ENCODE measurements at regions not wholly inside any gene's neighbourhood (a gene's known extent, or its start where the extent isn't known, plus 50 kb on each side); places are given as distances from the start of the nearest gene placed in this dataset.

DNA sequence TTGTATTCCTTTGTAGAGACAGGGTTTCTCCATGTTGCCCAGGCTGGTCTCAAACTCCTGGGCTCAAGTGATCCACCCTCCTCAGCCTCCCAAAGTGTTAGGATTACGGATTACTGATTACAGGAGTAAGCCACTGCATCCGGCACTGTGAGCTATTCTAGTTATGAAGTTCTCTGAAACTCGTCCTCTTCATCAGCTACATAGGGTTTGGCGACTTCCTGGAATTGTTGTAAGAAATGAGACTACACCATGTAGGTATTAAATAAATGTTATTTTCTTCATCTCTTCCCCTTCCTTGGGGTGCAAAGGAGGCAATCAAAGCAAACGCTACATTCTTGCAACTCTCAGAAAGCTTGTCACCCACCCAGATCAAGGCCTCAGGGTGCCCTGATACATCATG lies 131.2 kb upstream of the TIAM1 start:
- Histone ChIP-seq H2AFZ (ENCODE audit: low read length) (no peak overlapping the region), H3K79me2 (ENCODE audit: control insufficient read depth in 1 of 2, insufficient read depth in 2 of 2, low read length in 2 of 2) (peaks cover 0 to 13% of the 10 kb centered on the region in 2 experiments; a peak in 2 of 4 replicates), H3K4me1 (replicated peaks in 1 of 4; ENCODE audit: control insufficient read depth in 3 of 4, insufficient read depth in 4 of 4, low read length in 3 of 4) (peaks cover 3 to 10% (median 5%) of the 10 kb centered on the region in 4 experiments), H2BK20ac (ENCODE audit: low read length) (no peak overlapping the region), H2BK5ac (ENCODE audit: low read depth, low read length) (no peak overlapping the region), H3K4me2 (ENCODE audit: insufficient read depth in 1 of 2, low read depth in 2 of 2, low read length in 2 of 2) (no peak overlapping the region), H3K18ac (ENCODE audit: extremely low read depth, low read length) (no peak overlapping the region), H3K56ac (replicated peaks; ENCODE audit: insufficient read length, low read depth, low read length) (no peak overlapping the region), H4K8ac (ENCODE audit: extremely low read depth, insufficient read depth, low read length) (no peak overlapping the region), H2BK15ac (ENCODE audit: low read length) (no peak overlapping the region), H4K5ac (ENCODE audit: insufficient read length, low read depth, low read length) (no peak overlapping the region), H2BK120ac (replicated peaks; ENCODE audit: low read depth, low read length) (no peak overlapping the region), H3K14ac (ENCODE audit: insufficient read length) (no peak overlapping the region), H3K79me1 (ENCODE audit: low read depth, low read length) (0 out of 2 replicates have a peak, but pooled peaks cover 2% of the 10 kb centered on the region), H4K91ac (replicated peaks; ENCODE audit: insufficient read length, low read length) (no peak overlapping the region), H3K36me3 (ENCODE audit: control insufficient read depth in 2 of 4, insufficient read depth in 4 of 4, low read length in 3 of 4) (no peaks in the 10 kb centered on the region), H2BK12ac (ENCODE audit: low read depth, low read length) (no peak overlapping the region), H3K4ac (replicated peaks; ENCODE audit: insufficient read length, low read depth, low read length) (no peak overlapping the region), H3K9ac (replicated peaks in 1 of 4; ENCODE audit: extremely low read depth in 1 of 4, low read depth in 3 of 4, low read length in 3 of 4) (no peak overlapping the region), H3K23ac (ENCODE audit: insufficient read length) (no peak overlapping the region), H3K27me3 (replicated peaks in 1 of 4; ENCODE audit: control insufficient read depth in 3 of 4, extremely low read depth in 1 of 4, insufficient read depth in 3 of 4, low read length in 3 of 4) (no peaks in the 10 kb centered on the region), H4K20me1 (replicated peaks in 1 of 2; ENCODE audit: control insufficient read depth in 1 of 2, insufficient read depth in 2 of 2, low read length in 2 of 2) (peaks cover 0 to 4% of the 10 kb centered on the region in 2 experiments), H3K9me3 (ENCODE audit: insufficient read depth in 2 of 2, low read depth in 1 of 2, low read length in 1 of 2) (0 out of 4 replicates have a peak, but pooled peaks cover 0 to 3% of the 10 kb centered on the region in 2 experiments), H3K4me3 (ENCODE audit: extremely low read depth in 1 of 4, insufficient read depth in 2 of 4, low read depth in 3 of 4, low read length in 4 of 4) (no peak overlapping the region), H3K27ac (ENCODE audit: low read depth, low read length) (no peak overlapping the region), H3K23me2 (ENCODE audit: low read depth, low read length) (no peaks in the 10 kb centered on the region; the same call in 1 of the 2 replicates), H2AK5ac (ENCODE audit: low read depth, low read length) (no peak overlapping the region)
- CTCF ChIA-PET (ENCODE audit: partially characterized antibody): interaction anchor here (1.1 to 2.8 kb wide), 7 partner anchors 10 to 127 kb away, joined by 3 to 9 read pairs (median 4); no protein-coding TSS in a partner anchor
- no peak for DNase-seq (ENCODE audit: low read depth in 1 of 2, low spot score in 2 of 2)
- FAIRE-seq: no peak
- POLR2A ChIA-PET (ENCODE audit: partially characterized antibody): interaction anchor here (0.6 to 1.5 kb wide), 3 partner anchors 25 to 105 kb away, joined by 3 to 7 read pairs (median 5); no protein-coding TSS in a partner anchor
- TF ChIP-seq POLR2A (IDR thresholded peaks at IDR 0.05; ENCODE audit: control extremely low read depth in 1 of 2, low read depth in 2 of 2, low read length in 2 of 2): no peak
- no peak for TF ChIP-seq ASH2L (IDR thresholded peaks at IDR 0.05; ENCODE audit: low read length)
- TF ChIP-seq SIRT6 (IDR thresholded peaks at IDR 0.05; ENCODE audit: low read length): no peak
- TF ChIP-seq, protein P1, sequence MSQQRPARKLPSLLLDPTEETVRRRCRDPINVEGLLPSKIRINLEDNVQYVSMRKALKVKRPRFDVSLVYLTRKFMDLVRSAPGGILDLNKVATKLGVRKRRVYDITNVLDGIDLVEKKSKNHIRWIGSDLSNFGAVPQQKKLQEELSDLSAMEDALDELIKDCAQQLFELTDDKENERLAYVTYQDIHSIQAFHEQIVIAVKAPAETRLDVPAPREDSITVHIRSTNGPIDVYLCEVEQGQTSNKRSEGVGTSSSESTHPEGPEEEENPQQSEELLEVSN (IDR thresholded peaks at IDR 0.05): no peak
- 94% methylated on average over 5 of the region's 5 CpGs; no CpG with 5 or more reads in 1 of the 2 experiments for WGBS, 2 experiments (ENCODE audit: extremely low coverage in 1 of 2, insufficient coverage in 1 of 2, insufficient read length in 1 of 2, insufficient replicate concordance in 2 of 2, low coverage in 1 of 2, low lambda C conversion rate in 2 of 2, missing lambda C conversion rate in 1 of 2)
